SIG-M5 treated with dmso at 0.1 percent for 504 hours (cell line): ENCODE measurements at regions not wholly inside any gene's neighbourhood (a gene's known extent, or its start where the extent isn't known, plus 50 kb on each side); places are given as distances from the start of the nearest gene placed in this dataset.

Experiments
- DNase-seq: peaks from one replicate; lab custom pipeline; 2025; ENCODE audit not compliant: unreplicated experiment; lab: John Stamatoyannopoulos, UW

DNA sequence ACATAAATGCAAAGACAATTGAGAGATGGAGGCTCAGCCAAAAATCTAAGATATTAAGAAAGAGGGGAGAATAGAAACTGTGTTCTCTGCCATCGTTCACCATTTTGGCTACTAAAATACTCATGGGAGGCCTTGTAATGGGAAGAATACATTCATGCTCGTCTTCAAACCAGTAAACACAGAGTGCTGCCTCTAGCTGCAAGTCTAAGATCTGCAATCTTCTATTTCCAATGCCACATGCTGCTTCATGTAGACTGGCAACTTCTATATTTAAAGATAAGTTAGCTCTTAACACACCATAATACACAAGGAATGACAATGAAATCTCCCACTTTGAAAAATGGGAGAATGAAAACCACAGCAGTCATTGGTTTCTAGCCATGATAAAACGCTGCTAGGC, 387.3 kb downstream of the HS3ST3B1 start:
- DNase-seq: no peak

DNA sequence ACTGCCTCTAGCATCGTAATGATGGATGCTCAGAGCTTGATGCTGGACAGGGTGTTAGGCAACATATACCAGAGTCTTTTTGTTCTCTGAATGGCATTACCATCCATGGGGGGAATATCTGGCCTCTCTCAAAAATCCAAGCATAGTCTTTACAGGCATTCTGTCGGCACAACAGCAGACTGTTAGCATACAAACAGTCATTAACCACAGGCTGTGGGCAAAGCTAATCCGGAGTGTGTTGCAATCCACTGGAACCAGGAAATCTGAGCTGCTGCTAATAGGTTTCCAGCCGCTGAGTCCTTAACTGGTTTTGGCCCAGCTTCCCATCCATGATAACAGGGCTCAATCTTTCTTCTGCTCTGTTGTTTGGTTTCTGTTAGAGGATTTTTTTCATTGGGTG, 371.9 kb downstream of the HS3ST3B1 start:
- no peak for DNase-seq

DNA sequence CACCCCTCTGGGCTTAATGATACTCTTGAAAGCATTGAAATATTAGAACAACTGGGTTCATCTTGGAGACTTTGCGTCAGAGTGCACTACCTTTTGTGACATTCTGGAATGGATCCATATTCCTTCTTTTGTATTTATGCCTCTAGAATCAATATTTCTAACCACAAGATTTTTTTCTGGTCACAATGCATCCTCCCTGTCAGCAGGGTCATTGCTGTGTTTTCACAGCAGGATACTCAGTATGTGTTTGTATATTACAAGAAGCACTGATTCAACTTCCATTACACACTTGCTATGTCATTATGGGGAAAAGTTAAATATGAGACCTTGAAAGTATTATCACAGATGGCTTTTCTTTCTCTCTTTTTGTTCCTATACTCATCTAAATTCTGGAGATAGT, 370.0 kb downstream of the HS3ST3B1 start:
- no peak for DNase-seq

DNA sequence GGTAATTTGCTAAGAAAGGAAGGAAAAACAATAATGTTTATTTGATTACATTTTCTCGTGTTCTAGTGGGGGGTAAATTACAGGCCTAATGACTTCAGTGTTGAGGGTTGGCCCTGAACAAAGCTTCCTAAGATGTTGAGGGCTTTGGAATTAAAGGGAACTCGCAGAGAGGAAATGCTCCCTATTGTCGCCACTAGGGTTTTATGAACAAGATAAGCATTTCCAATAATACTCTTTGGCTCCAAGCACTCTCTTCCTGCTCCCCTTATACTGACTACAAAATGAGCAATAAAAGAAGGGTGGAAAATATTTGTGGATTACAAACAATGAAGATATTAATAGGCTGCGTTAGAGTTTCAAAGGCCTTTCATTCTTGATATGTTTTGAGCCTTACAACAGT, 363.6 kb downstream of the HS3ST3B1 start:
- DNase-seq: no peak

DNA sequence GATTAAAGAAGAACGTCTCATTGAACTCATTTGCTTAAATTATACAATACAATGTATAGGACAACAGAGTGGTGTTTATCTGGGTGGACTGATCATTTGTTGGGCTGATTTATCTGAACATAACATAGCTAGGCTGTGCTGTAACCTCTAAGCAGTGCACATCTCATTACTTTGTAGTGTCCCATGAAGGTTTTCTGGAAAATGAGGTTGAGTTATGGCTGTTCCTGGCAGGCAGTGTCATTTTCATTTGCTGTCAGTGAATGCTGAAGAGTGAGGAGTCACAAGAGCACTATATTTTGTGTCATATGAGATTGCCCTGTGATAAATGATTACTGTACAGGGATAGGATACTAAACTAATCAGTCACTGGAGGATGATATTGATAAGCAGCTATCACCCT, 340.2 kb downstream of the HS3ST3B1 start:
- no peak for DNase-seq

DNA sequence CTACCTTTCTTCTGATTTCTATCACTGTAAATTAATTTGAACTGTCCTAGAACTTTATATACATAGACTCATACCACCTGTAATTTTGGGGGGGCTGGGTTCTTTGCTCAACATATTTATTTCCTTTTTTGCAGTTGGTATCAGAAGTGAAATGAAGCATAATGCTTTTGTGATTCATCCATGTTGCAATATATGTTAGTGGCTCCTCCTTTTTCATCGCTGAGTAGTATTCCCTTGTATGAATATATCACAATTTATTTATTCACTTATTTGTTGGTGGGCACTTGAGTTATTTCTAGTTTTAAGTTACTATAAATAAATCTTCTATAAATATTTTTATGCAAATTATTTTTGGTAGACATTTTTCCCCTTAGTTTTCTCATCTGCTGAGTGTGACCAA, 336.4 kb downstream of the HS3ST3B1 start:
- DNase-seq: no peak

DNA sequence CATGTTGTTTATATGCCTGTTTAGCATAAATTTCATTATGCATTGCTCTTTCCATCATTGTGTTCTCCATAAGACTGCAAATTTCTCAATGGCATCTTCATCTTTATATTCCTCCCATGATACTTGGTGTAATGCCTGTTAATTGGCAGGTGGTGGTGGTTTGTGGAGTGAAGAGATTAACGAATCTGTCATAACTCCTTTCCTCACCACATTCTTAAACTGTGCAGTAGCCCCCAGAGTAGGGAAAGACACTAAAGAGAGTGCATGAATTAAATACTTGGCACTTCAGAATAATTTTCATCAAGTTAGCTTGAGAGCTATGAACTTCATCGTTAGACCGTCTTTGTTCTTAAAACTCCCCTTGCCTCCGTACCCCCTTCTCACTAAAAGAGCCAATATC, 329.7 kb downstream of the HS3ST3B1 start:
- DNase-seq: no peak

DNA sequence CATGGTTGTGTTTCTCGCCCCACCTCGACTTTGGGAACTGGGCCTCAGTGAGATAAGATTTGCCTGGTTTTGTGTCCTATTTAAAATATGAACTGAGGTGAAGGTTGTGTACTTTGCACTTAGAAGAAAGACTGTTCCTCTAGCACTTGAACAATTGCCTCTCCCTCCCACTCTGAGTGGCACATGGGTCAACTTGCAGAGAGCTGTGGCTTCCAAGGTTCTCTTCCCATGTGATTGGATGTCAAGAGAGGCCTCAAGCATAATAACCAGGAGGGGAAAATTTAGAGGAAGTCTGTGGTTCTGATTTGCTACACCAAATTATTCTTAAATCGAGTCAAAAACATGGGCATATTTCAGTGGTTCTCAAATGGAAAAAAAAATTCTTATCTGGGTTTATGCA, 329.2 kb downstream of the HS3ST3B1 start:
- no peak for DNase-seq

DNA sequence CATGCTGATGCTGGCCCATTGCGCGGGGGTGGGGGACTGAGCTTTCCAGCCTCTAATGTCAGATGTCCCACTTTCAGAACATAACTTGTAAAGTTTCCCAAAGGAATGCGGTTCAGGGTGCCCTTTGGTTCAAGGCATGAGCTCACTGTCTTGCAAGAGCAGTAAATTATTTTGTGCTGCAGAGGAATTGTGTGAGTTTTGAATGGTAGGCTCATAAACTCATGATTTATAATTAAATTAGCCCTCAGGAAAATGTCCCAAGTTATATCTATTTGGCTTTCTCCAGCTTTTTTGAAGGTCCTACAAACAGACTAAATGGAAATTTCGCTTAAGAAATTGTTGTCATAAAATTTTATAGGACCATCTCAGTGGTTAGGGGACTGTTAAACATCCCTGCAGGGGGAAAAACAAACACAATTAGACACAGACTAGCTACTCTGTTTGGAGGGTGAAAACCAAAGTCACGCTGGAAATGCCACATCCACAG, 321.8 kb downstream of the HS3ST3B1 start:
- DNase-seq: no peak

DNA sequence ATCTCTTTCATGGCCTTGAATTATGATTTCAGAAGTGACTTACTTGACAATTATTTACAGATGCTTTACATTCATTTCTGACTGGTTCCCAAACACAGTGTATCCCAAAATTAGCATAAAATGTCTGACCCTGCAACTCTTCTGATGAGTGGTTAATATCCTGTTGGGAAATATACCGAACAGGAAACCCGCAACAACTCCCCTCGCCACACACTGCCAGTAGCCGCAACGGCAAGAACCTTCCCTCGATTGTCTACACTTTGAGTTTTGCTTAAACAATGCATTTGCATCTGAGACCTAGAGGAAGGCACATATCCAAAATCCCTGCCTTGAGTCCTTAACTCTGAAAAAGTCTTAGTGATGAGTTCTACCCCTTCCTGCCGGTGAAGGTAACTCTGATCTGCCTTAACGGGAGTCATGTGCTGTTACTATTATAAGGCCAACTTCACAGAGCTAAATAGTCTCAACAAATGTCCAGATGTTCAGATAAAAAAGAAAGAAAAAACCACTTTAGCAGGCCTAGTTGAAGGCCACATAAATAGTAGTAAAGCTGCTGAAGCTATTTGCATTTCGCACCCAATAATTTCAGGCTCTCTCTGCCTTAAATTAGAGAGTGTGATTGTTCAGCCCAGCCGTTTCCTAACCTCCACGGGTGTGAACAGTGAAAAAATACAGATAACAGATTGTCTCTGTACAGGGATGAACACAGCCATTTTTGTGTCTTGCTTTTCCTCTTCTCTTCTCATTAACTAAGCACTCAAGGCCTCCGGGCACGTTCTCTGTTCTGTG, 321.1 kb downstream of the HS3ST3B1 start:
- no peak for DNase-seq

DNA sequence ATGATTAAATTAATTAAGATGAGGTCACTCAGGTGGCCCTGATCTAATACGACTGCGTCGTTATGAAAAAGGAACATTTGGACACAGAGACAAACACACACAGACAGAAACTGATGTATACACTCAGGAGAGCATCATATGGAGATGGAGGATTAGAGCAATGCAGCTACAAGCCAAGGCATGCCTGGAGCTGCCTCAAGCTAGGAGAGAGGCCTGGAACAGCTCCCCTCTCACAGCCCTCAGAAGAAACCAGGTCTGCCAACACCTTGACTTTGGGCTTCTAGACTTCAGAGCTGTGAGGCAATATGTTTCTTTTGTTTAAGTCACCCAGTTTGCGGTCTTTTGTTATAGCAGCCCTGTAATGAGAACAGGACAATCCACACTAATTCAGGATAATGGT, 318.9 kb downstream of the HS3ST3B1 start:
- no peak for DNase-seq

DNA sequence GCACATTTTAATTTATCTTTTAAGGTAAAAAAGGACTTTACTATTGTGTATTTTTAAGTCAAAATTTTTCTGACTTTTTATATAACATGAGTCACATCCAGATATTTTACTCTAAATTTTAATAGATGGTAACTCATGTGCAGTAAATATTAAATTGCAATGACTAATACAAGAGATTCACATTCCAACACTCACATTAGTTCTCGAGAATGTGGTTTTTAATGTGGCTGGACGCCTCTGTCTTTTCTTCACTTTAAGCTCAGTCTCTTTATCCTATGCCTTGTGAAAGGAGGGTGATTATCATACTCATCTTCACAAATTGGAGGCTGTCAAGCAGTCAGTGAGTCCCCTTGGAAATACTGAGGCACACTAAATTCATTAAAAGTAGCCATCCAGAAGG, 315.6 kb downstream of the HS3ST3B1 start:
- DNase-seq: no peak

DNA sequence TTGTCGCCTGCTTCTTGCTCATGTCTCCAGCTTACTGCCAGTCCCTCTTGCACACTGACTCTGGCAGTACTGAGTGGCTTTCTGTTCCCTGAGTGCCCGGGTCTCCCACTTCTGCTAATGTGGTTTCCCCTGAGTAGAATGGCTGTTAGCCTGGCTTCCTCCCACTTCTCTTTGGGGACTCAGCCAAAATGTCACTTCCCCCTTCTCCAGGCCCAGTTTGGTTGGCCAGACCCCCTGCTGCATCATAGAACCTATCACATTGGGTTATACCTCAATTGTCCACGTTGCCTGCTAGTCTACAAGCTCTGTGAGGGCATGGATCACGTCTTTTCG, 304.4 kb downstream of the HS3ST3B1 start:
- DNase-seq: peak; percentile 93

DNA sequence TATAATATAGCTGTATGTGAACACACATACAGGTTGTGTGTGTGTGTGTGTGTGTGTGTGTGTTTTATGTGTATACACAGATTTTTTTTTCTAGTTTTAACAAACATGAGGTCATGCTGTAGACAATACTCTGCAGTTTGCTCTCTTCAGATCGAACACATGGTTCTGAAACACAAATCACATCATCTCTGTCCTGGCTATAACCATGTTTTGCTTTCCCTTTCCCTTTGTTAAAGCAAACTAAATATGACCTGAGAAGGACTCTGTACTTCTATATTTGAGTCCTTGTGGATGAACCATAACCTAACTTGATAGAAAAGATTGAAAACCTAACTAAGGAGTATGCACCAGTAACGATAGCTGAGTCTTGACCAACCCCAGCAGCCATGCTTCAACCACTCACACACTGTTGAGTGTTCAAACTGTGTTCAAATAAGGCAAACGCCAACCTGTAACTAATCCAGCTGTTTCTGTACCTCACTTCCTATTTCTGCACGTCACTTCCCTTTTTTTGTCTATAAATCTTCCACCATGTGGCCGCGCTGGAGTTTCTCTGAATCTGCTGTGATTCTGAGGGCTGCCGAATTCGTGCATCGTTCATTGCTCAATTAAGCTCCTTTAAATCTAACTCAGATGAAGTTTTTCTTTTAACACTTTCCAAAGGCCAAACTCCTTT, 303.8 kb downstream of the HS3ST3B1 start:
- peak; percentile 86 for DNase-seq

DNA sequence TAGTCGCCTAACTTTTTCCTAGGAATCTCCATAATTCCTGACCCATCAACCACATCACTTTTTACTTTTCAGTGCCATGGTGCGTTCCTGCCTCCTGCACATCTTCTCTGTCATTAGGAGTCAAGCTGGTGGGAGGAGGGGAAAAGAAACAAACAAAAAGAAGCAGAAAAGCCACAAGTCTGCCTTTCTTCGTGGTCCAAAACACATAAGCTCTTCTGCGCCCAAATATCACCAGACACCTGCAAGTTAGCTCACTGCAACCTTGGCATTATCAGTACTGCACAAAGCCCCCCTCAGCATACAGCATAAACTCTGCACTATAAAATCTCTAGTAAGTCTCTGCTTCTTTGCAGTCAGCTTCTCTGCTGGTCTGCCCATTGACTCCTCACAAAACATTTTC, 295.3 kb downstream of the HS3ST3B1 start:
- no peak for DNase-seq

DNA sequence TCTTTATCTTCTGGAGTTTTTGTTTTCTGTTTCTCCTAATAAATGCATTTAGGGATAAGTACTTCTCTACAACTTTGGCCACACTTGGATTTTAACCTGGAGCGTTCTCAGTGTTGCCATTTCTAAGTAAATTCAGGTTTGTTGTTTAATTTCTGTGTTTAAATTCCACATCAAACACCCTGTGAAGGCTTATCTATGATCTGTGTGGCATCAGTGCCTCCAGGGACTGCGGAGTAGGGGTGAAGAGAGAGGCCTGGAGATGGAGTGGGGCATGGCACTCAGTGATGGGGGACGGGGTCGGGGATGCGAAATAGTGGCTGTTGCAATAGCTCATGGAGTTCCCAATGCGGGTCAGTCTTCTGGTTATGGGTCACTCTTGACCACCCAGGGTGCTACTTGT, 294.8 kb downstream of the HS3ST3B1 start:
- no peak for DNase-seq

DNA sequence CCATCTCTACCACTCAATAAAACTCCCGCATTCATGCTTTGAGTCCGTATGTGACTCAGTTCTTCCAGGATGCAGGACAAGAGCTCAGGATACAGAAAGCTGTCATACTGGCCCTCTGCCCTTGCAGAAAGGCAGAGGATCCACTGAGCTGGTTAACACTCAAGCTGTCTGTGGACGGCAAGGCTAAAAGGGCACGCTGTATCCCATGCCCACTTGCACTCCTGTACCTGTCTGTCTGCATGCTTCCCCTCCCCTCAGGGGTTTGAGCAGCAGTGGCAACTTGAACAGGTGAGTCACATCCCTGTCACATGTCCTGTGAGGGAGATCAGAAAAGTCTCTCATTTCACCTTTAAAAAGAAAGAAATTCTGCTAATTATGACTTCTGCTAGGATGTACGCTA, 293.8 kb downstream of the HS3ST3B1 start:
- DNase-seq: no peak

DNA sequence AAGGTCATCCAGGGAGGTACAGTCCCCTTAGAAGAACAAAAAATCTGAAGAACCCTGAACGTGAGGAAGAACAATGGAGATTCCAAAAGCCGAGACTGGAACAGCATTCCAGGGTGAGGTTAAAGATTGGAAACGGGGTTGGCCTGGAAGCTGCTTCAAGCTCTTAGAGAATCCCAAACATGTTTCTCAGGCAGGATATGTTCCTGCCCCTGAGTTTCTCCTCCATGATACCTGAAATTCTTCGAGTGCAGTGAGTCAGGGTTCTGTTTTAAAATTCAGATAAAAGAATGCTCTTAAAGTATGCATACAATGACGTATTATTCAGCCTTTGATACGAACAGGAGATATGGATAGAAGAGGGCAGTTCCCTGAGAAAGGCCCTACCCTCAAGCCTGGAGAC, 293.1 kb downstream of the HS3ST3B1 start:
- DNase-seq: no peak

DNA sequence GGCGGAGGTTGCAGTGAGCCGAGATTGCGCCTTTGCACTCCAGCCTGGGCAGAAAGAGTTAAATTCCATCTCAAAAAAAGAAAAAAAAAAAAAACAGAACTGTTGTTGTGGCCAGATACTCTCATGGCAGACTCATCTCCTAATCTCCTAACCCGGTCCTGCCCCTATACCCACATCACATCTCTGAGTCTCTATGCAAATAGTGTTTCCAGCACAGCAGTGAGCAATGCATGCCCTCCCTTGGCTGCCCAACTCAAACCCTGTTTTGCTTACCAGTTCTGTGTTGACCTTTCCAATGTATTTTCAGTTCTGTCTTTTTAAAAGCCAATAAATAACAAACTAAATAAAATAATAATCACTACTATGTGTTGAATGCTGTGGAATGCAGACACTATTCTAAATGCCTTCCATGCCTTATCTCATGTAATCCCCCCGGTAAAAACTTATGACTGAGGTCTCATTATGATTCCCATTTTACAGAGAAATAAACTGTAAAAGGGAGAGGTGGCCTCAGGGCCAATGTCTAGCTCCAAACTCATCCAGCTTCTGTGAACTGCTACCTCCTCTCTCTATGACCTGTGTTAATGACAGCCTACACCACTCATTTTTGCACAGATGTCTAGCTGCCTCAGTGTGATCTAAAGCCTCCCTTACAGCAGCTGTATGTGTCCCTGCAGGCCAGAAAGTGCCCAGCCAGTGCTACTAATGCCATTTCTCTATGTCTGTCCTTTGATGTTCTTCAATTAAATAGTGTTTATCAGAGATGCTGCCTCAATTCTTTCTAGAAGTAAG, 289.8 kb downstream of the HS3ST3B1 start:
- DNase-seq: no peak

DNA sequence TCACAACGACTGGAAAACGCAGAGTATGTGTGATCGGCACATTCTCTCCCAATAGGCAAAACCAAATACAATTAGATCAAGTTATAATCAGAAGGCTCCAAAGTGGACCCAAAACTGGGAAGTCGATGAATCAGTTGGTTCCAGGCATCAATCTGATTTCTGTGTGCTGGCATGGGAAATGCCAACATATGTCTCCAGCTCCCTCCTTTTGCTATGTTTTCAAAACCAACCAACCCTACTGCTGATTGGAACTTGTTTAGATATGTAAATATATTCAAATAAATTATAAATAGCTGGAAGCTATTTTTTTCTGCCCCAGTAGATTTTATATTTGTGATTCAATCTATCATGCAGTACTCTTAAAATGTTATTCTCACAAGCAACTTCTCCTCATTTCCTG, 284.2 kb downstream of the HS3ST3B1 start:
- no peak for DNase-seq

DNA sequence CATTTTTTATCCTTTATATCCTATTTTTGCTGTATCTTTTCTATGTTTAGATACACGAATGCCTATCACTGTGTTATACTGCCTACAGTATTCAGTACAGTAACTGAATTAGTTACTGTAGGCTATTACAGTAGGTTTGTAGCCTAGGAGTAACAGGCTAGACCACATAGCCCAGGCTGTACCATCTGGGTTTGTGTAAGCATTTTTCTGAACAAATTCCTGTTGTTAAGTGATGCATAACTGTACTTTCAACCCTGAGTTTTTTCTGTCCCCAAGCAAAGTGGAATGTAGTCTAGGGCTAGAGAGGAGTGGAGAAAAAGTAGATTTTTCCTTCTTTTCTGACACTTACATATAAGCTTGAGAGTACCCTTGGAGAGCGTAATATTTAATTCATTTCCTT, 282.1 kb downstream of the HS3ST3B1 start:
- DNase-seq: no peak
